ENCODE measurements at regions not wholly inside any gene's neighbourhood (a gene's known extent, or its start where the extent isn't known, plus 50 kb on each side); places are given as distances from the start of the nearest gene placed in this dataset.

DNA sequence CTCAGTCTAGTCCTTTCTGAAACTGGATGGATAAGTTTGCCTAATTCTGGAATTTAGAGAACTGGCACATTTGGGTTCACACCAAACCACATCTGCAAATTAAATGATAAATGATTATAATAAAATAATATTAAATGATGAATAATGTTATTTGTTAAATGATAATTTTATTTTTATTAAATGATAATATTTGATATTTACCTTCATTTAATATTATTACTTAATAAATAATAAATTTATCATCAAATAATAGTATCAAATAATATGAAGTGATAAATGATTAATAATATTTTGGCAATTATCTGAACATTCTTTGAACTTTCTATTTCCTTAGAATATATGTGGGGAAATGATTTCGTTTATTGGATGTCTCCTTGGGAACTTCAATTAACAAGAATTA lies 1604.2 kb downstream of the STIM2 start:
- no peaks in the 10 kb centered on the region for H3K9me3 Mint-ChIP-seq
- Histone ChIP-seq H4K20me1 (replicated peaks; ENCODE audit: insufficient read depth) (no peaks in the 10 kb centered on the region), H3K4me2 (no peak overlapping the region), H3K9me2 (ENCODE audit: insufficient read depth) (no peaks in the 10 kb centered on the region), H3K79me2 (replicated peaks; ENCODE audit: insufficient read depth) (no peaks in the 10 kb centered on the region), H3K27me3 (ENCODE audit: insufficient read depth) (no peaks in the 10 kb centered on the region), H3F3A (replicated peaks; ENCODE audit: low read depth) (no peaks in the 10 kb centered on the region), H3K4me1 (ENCODE audit: insufficient read depth) (no peaks in the 10 kb centered on the region), H3K36me3 (ENCODE audit: insufficient read depth) (no peaks in the 10 kb centered on the region), H3K4me3 (no peak overlapping the region), H2AFZ (no peak overlapping the region), H3K27ac (ENCODE audit: low read depth) (no peak overlapping the region)
- no peaks in the 10 kb centered on the region for H3K36me3 Mint-ChIP-seq (ENCODE audit: low read depth)
- H3K27me3 Mint-ChIP-seq (ENCODE audit: insufficient read depth, low read depth, poor library complexity) = no peaks in the 10 kb centered on the region
- DNase-seq (ENCODE audit: low spot score) (no peak), ATAC-seq (no peak)
- H3K4me1 Mint-ChIP-seq = peaks cover 13% of the 10 kb centered on the region; the same call in 2 of the 3 replicates
- no peak overlapping the region for H3K4me3 Mint-ChIP-seq
- no peak for TF ChIP-seq ZNF114 (CRISPR knock-in tag; IDR thresholded peaks at IDR 0.05)
- TF ChIP-seq NANOG (IDR thresholded peaks at IDR 0.05; ENCODE audit: borderline replicate concordance) = no peak
- TF ChIP-seq, protein P1, sequence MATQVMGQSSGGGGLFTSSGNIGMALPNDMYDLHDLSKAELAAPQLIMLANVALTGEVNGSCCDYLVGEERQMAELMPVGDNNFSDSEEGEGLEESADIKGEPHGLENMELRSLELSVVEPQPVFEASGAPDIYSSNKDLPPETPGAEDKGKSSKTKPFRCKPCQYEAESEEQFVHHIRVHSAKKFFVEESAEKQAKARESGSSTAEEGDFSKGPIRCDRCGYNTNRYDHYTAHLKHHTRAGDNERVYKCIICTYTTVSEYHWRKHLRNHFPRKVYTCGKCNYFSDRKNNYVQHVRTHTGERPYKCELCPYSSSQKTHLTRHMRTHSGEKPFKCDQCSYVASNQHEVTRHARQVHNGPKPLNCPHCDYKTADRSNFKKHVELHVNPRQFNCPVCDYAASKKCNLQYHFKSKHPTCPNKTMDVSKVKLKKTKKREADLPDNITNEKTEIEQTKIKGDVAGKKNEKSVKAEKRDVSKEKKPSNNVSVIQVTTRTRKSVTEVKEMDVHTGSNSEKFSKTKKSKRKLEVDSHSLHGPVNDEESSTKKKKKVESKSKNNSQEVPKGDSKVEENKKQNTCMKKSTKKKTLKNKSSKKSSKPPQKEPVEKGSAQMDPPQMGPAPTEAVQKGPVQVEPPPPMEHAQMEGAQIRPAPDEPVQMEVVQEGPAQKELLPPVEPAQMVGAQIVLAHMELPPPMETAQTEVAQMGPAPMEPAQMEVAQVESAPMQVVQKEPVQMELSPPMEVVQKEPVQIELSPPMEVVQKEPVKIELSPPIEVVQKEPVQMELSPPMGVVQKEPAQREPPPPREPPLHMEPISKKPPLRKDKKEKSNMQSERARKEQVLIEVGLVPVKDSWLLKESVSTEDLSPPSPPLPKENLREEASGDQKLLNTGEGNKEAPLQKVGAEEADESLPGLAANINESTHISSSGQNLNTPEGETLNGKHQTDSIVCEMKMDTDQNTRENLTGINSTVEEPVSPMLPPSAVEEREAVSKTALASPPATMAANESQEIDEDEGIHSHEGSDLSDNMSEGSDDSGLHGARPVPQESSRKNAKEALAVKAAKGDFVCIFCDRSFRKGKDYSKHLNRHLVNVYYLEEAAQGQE (IDR thresholded peaks at IDR 0.05; ENCODE audit: unreplicated experiment) = no peak
- no peak for TF ChIP-seq STAT1 (IDR thresholded peaks at IDR 0.05; ENCODE audit: unreplicated experiment)
- TF ChIP-seq, protein P2, sequence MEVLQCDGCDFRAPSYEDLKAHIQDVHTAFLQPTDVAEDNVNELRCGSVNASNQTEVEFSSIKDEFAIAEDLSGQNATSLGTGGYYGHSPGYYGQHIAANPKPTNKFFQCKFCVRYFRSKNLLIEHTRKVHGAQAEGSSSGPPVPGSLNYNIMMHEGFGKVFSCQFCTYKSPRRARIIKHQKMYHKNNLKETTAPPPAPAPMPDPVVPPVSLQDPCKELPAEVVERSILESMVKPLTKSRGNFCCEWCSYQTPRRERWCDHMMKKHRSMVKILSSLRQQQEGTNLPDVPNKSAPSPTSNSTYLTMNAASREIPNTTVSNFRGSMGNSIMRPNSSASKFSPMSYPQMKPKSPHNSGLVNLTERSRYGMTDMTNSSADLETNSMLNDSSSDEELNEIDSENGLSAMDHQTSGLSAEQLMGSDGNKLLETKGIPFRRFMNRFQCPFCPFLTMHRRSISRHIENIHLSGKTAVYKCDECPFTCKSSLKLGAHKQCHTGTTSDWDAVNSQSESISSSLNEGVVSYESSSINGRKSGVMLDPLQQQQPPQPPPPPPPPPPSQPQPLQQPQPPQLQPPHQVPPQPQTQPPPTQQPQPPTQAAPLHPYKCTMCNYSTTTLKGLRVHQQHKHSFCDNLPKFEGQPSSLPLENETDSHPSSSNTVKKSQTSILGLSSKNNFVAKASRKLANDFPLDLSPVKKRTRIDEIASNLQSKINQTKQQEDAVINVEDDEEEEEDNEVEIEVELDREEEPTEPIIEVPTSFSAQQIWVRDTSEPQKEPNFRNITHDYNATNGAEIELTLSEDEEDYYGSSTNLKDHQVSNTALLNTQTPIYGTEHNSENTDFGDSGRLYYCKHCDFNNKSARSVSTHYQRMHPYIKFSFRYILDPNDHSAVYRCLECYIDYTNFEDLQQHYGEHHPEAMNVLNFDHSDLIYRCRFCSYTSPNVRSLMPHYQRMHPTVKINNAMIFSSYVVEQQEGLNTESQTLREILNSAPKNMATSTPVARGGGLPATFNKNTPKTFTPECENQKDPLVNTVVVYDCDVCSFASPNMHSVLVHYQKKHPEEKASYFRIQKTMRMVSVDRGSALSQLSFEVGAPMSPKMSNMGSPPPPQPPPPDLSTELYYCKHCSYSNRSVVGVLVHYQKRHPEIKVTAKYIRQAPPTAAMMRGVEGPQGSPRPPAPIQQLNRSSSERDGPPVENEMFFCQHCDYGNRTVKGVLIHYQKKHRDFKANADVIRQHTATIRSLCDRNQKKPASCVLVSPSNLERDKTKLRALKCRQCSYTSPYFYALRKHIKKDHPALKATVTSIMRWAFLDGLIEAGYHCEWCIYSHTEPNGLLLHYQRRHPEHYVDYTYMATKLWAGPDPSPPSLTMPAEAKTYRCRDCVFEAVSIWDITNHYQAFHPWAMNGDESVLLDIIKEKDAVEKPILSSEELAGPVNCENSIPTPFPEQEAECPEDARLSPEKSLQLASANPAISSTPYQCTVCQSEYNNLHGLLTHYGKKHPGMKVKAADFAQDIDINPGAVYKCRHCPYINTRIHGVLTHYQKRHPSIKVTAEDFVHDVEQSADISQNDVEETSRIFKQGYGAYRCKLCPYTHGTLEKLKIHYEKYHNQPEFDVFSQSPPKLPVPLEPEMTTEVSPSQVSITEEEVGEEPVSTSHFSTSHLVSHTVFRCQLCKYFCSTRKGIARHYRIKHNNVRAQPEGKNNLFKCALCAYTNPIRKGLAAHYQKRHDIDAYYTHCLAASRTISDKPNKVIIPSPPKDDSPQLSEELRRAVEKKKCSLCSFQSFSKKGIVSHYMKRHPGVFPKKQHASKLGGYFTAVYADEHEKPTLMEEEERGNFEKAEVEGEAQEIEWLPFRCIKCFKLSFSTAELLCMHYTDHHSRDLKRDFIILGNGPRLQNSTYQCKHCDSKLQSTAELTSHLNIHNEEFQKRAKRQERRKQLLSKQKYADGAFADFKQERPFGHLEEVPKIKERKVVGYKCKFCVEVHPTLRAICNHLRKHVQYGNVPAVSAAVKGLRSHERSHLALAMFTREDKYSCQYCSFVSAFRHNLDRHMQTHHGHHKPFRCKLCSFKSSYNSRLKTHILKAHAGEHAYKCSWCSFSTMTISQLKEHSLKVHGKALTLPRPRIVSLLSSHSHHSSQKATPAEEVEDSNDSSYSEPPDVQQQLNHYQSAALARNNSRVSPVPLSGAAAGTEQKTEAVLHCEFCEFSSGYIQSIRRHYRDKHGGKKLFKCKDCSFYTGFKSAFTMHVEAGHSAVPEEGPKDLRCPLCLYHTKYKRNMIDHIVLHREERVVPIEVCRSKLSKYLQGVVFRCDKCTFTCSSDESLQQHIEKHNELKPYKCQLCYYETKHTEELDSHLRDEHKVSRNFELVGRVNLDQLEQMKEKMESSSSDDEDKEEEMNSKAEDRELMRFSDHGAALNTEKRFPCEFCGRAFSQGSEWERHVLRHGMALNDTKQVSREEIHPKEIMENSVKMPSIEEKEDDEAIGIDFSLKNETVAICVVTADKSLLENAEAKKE (CRISPR knock-in tag; IDR thresholded peaks at IDR 0.05) = no peak
- TF ChIP-seq EZH2phosphoT487 (IDR thresholded peaks at IDR 0.05; ENCODE audit: unreplicated experiment) = no peak
- TF ChIP-seq, protein P3, sequence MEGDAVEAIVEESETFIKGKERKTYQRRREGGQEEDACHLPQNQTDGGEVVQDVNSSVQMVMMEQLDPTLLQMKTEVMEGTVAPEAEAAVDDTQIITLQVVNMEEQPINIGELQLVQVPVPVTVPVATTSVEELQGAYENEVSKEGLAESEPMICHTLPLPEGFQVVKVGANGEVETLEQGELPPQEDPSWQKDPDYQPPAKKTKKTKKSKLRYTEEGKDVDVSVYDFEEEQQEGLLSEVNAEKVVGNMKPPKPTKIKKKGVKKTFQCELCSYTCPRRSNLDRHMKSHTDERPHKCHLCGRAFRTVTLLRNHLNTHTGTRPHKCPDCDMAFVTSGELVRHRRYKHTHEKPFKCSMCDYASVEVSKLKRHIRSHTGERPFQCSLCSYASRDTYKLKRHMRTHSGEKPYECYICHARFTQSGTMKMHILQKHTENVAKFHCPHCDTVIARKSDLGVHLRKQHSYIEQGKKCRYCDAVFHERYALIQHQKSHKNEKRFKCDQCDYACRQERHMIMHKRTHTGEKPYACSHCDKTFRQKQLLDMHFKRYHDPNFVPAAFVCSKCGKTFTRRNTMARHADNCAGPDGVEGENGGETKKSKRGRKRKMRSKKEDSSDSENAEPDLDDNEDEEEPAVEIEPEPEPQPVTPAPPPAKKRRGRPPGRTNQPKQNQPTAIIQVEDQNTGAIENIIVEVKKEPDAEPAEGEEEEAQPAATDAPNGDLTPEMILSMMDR (conservative IDR thresholded peaks at IDR 0.05; ENCODE audit: low read depth in 2 of 2) = no peak
- TF ChIP-seq POLR2AphosphoS5 (IDR thresholded peaks at IDR 0.05; ENCODE audit: low read depth) = no peak
- TF ChIP-seq ZNF331 (CRISPR knock-in tag; IDR thresholded peaks at IDR 0.05; ENCODE audit: low read depth) = no peak
- TF ChIP-seq, protein P4, sequence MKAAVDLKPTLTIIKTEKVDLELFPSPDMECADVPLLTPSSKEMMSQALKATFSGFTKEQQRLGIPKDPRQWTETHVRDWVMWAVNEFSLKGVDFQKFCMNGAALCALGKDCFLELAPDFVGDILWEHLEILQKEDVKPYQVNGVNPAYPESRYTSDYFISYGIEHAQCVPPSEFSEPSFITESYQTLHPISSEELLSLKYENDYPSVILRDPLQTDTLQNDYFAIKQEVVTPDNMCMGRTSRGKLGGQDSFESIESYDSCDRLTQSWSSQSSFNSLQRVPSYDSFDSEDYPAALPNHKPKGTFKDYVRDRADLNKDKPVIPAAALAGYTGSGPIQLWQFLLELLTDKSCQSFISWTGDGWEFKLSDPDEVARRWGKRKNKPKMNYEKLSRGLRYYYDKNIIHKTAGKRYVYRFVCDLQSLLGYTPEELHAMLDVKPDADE (IDR thresholded peaks at IDR 0.05) = no peak
- no peak for TF ChIP-seq JUNB (IDR thresholded peaks at IDR 0.05; ENCODE audit: unreplicated experiment)
- TF ChIP-seq CREB1 (CRISPR knock-in tag; IDR thresholded peaks at IDR 0.05; ENCODE audit: low read depth) = no peak
- no peak for TF ChIP-seq EZH2 (IDR thresholded peaks at IDR 0.05; ENCODE audit: low read depth, unreplicated experiment)
- no peak overlapping the region for H3K27ac Mint-ChIP-seq
